ENCODE measurements at regions not wholly inside any gene's neighbourhood (a gene's known extent, or its start where the extent isn't known, plus 50 kb on each side); places are given as distances from the start of the nearest gene placed in this dataset.
A peak's percentile ranks its signal among the peaks of the same experiment; 100 is the strongest.

DNA sequence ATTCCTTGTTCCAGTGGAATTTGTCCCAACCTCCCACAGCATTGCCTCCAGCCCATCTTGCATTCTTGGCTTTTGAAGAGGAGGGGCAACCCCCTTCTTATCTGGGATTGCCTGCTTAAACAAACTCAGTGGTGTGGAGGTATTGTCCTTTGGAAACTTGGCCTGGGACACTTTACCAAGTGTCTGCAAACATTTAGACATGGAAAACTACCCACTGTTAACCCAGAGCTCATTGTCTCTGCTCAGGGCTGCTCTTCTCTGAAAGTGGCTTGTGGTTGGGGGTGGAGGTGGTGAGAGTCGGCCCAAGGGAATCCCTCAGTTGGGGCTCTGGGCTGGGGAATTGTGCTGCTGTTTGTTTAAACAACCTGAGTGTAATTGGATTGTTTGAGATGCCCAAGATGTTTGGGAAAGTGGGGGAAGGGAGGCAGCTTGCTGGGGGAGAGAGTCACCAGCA, 178.3 kb upstream of the GATA6 start:
- in situ Hi-C loops (cut with HindIII; ENCODE audit: low sequenced_read_pairs): no loop called here

DNA sequence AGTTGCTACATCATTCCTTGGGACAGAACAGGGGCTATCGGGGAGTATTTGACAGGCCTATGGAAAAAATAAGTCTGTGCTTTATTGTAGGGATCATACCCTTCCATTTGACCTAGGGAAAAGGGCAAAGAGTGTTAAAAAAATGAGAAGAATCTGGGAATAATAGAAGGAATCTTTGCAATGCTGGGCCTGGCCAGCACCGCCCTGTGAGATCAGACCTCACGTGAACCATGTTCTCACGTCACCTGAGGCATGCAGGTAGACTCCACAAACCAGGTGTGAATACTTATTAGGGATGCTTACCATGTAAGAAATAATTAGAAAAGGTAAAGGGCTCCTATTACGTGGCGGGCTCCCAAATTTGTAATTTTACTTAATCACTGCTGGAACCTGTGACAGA, 177.5 kb upstream of the GATA6 start:
- no peak for TF ChIP-seq CTCF (IDR thresholded peaks at IDR 0.05; ENCODE audit: low read depth, low read length, missing control alignments)
- no peak for DNase-seq (ENCODE audit: low read depth)
- in situ Hi-C loops (cut with HindIII; ENCODE audit: low sequenced_read_pairs): no loop called here
- no peak overlapping the region for H3K4me3 ChIP-seq (ENCODE audit: low read depth, low read length)

More for the DNA sequence above, 178.3 kb upstream of the GATA6 start:
- H3K4me3 ChIP-seq (ENCODE audit: low read depth, low read length): no peak overlapping the region
- no peak for TF ChIP-seq CTCF (IDR thresholded peaks at IDR 0.05; ENCODE audit: low read depth, low read length, missing control alignments)
- no peak for DNase-seq (ENCODE audit: low read depth)

DNA sequence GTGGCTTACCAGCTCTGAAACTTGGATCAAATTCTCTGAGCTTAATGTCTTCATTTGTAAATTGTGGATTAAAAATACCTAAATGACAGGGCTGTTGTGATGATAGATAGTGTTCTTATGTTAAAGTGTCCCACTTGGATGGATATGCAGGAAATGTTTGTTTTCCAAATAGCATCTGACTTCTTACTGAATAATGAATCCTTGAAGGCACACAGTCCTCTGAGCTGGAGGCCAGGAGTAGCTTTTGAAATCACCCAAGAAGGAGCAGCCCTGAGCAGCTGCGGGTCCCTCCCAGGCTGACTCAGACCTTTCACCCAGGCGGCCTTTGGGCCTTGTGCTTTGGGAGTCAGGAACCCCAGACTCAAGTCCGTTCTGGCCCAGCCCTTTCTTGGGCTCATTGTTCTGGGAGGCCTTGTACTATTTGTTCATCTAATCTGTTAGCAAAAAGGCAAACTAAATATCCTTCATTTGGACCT, 173.0 kb upstream of the GATA6 start:
- no peak for TF ChIP-seq CTCF (IDR thresholded peaks at IDR 0.05; ENCODE audit: low read depth, low read length, missing control alignments)
- H3K4me3 ChIP-seq (ENCODE audit: low read depth, low read length): no peak overlapping the region
- in situ Hi-C loops (cut with HindIII; ENCODE audit: low sequenced_read_pairs): no loop called here
- DNase-seq (ENCODE audit: low read depth): no peak

DNA sequence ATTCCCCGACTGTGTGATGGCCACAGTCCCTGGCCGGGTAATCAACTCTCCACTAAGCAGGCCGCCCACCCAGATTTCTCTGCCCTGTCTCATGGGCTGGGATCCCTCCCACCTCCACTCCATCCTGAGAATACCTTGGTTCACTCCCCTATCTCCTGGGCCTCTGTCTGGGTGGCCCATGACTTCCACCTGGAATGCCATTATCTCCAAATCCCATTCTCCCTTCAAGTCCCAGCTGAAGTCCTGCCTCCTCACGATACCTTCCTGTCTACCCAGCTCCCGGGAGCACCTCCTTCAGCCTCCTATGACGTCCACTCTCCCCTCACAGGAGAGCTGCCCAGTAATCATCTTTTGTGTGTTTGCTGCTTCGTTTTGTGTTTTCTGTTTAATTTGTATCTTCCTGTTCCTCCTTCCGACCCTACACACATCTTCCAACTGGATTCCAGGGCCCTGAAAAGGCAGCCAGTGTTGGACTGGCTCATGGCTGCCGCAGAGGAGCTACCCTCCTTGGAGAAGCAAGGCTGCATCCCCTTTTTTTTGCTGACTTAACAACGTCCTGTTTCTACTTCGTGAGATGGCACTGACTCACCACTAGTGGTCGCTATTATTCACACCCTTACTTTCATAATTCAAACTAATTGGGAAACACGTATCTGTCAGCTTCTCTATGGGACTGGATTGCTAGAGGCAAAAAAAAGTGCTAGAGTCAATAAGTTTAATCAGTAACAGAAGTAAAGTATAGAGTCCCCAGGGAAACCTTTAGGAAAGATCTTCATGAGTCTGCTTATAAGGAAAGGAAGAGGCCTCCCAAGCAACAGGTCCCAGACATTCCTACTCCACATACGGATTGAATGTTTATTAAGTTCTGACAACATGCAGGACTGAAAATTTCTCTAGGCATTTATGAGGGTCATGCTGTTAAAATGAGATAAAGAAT, 171.9 kb upstream of the GATA6 start:
- no peak for DNase-seq (ENCODE audit: low read depth)
- peak; percentile 86 for TF ChIP-seq CTCF (IDR thresholded peaks at IDR 0.05; ENCODE audit: low read depth, low read length, missing control alignments)
- H3K4me3 ChIP-seq (ENCODE audit: low read depth, low read length): no peak overlapping the region
- in situ Hi-C loops (cut with HindIII; ENCODE audit: low sequenced_read_pairs): no loop called here

GRCh38 chr18:21998486-21998885, 170.9 kb upstream of the GATA6 start:
- no peak overlapping the region for H3K4me3 ChIP-seq (ENCODE audit: low read depth, low read length)
- TF ChIP-seq CTCF (IDR thresholded peaks at IDR 0.05; ENCODE audit: low read depth, low read length, missing control alignments): no peak
- DNase-seq (ENCODE audit: low read depth): no peak
- in situ Hi-C loops (cut with HindIII; ENCODE audit: low sequenced_read_pairs): no loop called here

DNA sequence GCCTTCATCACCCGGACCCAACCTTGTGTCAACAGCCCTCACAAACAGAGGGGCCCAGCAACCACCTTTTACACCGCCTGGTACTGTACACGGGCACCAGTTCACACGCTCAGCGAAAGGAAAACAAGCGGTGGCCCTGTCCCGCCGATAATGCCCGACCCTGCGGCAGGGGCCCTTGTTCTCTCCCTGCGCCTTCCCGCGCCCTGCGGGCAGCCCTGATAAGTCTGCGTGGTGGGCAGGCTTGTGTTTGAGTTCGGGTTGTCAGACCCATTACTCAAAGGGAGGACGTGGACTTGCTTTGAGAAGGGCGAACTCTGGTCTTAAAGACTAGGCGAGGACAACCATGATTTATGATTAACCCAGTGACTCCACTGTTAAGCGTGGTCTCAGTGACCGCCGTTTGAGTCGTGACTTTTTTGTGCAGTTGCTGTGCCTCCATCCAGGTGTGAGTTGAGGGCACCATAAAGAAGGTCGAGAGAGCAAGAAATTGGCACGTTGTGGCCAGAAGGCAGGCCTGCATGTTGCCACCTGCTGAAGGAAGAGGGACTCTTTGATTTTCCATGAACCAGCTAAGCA, 167.4 kb upstream of the GATA6 start:
- no peak for TF ChIP-seq CTCF (IDR thresholded peaks at IDR 0.05; ENCODE audit: low read depth, low read length, missing control alignments)
- in situ Hi-C loops (cut with HindIII; ENCODE audit: low sequenced_read_pairs): no loop called here
- DNase-seq (ENCODE audit: low read depth): no peak
- H3K4me3 ChIP-seq (ENCODE audit: low read depth, low read length): no peak overlapping the region

Measured in astrocyte of the cerebellum (primary cell).